ENCODE measurements at regions not wholly inside any gene's neighbourhood (a gene's known extent, or its start where the extent isn't known, plus 50 kb on each side); places are given as distances from the start of the nearest gene placed in this dataset.
"Not testable (repeated sequence)": the region's sequence is repeated elsewhere in the genome, so short reads cannot be mapped to it uniquely, and the experiment has no call there.

GRCh38 chr10:125404902-125405301 is 244.5 kb upstream of the CTBP2 start:
- DNase-seq (ENCODE audit: low read depth, low spot score) = not testable (repeated sequence)

- no peak for DNase-seq (ENCODE audit: low read depth, low spot score)
Observed at GRCh38 chr10:125401462-125401861, 241.1 kb upstream of the CTBP2 start.

GRCh38 chr10:125399289-125399688 is 238.9 kb upstream of the CTBP2 start:
- no peak for DNase-seq (ENCODE audit: low read depth, low spot score)

- no peak for DNase-seq (ENCODE audit: low read depth, low spot score)
Observed at GRCh38 chr10:125398270-125398669, 237.9 kb upstream of the CTBP2 start.

- DNase-seq (ENCODE audit: low read depth, low spot score) = no peak
Observed at GRCh38 chr10:125397608-125398007, 237.2 kb upstream of the CTBP2 start.

GRCh38 chr10:125396676-125397075 is 236.3 kb upstream of the CTBP2 start:
- DNase-seq (ENCODE audit: low read depth, low spot score) = peak; percentile 52

GRCh38 chr10:125392609-125393008 is 232.2 kb upstream of the CTBP2 start:
- DNase-seq (ENCODE audit: low read depth, low spot score) = no peak

- no peak for DNase-seq (ENCODE audit: low read depth, low spot score)
Observed at GRCh38 chr10:125392154-125392553, 231.8 kb upstream of the CTBP2 start.

- DNase-seq (ENCODE audit: low read depth, low spot score) = no peak
Observed at GRCh38 chr10:125389648-125390047, 229.3 kb upstream of the CTBP2 start.

GRCh38 chr10:125379592-125379991 is 219.2 kb upstream of the CTBP2 start:
- no peak for DNase-seq (ENCODE audit: low read depth, low spot score)

GRCh38 chr10:125377368-125377767 is 217.0 kb upstream of the CTBP2 start:
- no peak for DNase-seq (ENCODE audit: low read depth, low spot score)

- DNase-seq (ENCODE audit: low read depth, low spot score) = no peak
Observed at GRCh38 chr10:125375210-125375609, 214.8 kb upstream of the CTBP2 start.

GRCh38 chr10:125373546-125373945 is 213.2 kb upstream of the CTBP2 start:
- no peak for DNase-seq (ENCODE audit: low read depth, low spot score)

- DNase-seq (ENCODE audit: low read depth, low spot score) = no peak
Observed at GRCh38 chr10:125370578-125370977, 210.2 kb upstream of the CTBP2 start.

- DNase-seq (ENCODE audit: low read depth, low spot score) = no peak
Observed at GRCh38 chr10:125369382-125370326, 209.3 kb upstream of the CTBP2 start.

- no peak for DNase-seq (ENCODE audit: low read depth, low spot score)
Observed at GRCh38 chr10:125368146-125368545, 207.8 kb upstream of the CTBP2 start.

- no peak for DNase-seq (ENCODE audit: low read depth, low spot score)
Observed at GRCh38 chr10:125363791-125364190, 203.4 kb upstream of the CTBP2 start.

GRCh38 chr10:125362950-125363349 is 202.6 kb upstream of the CTBP2 start:
- DNase-seq (ENCODE audit: low read depth, low spot score) = no peak

GRCh38 chr10:125359401-125359800 is 199.0 kb upstream of the CTBP2 start:
- DNase-seq (ENCODE audit: low read depth, low spot score) = no peak

- DNase-seq (ENCODE audit: low read depth, low spot score) = no peak
Observed at GRCh38 chr10:125355657-125356056, 195.3 kb upstream of the CTBP2 start.

- no peak for DNase-seq (ENCODE audit: low read depth, low spot score)
Observed at GRCh38 chr10:125350519-125350918, 190.2 kb upstream of the CTBP2 start.

- no peak for DNase-seq (ENCODE audit: low read depth, low spot score)
Observed at GRCh38 chr10:125348536-125348935, 188.2 kb upstream of the CTBP2 start.

GRCh38 chr10:125344573-125345171 is 184.3 kb upstream of the CTBP2 start:
- DNase-seq (ENCODE audit: low read depth, low spot score) = no peak

All from astrocyte of the hippocampus (primary cell).